ENCODE measurements at regions not wholly inside any gene's neighbourhood (a gene's known extent, or its start where the extent isn't known, plus 50 kb on each side); places are given as distances from the start of the nearest gene placed in this dataset.
"Not testable (repeated sequence)": the region's sequence is repeated elsewhere in the genome, so short reads cannot be mapped to it uniquely, and the experiment has no call there.

- Histone ChIP-seq H3K4me3 (ENCODE audit: severe bottlenecking) (no peak overlapping the region), H3K27me3 (ENCODE audit: insufficient read depth, poor library complexity, severe bottlenecking) (peaks cover 4% of the 10 kb centered on the region), H3K4me1 (ENCODE audit: insufficient read depth, poor library complexity, severe bottlenecking) (no peaks in the 10 kb centered on the region), H3K36me3 (ENCODE audit: low read depth) (no peaks in the 10 kb centered on the region), H3K9me3 (ENCODE audit: severe bottlenecking) (no peaks in the 10 kb centered on the region), H3K27ac (ENCODE audit: poor library complexity, severe bottlenecking) (no peak overlapping the region)
- no peak for DNase-seq (ENCODE audit: low spot score)
- no peak for ATAC-seq (ENCODE audit: low read depth)
- TF ChIP-seq, protein P1, sequence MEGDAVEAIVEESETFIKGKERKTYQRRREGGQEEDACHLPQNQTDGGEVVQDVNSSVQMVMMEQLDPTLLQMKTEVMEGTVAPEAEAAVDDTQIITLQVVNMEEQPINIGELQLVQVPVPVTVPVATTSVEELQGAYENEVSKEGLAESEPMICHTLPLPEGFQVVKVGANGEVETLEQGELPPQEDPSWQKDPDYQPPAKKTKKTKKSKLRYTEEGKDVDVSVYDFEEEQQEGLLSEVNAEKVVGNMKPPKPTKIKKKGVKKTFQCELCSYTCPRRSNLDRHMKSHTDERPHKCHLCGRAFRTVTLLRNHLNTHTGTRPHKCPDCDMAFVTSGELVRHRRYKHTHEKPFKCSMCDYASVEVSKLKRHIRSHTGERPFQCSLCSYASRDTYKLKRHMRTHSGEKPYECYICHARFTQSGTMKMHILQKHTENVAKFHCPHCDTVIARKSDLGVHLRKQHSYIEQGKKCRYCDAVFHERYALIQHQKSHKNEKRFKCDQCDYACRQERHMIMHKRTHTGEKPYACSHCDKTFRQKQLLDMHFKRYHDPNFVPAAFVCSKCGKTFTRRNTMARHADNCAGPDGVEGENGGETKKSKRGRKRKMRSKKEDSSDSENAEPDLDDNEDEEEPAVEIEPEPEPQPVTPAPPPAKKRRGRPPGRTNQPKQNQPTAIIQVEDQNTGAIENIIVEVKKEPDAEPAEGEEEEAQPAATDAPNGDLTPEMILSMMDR (IDR thresholded peaks at IDR 0.05; ENCODE audit: poor library complexity, severe bottlenecking) = no peak
These were observed 248.3 kb downstream of the GADD45G start for GRCh38 chr9:89853161-89853560.

- no peaks in the 10 kb centered on the region for H3K36me3 ChIP-seq (ENCODE audit: low read depth)
- DNase-seq (ENCODE audit: low spot score) = no peak
- H3K4me1 ChIP-seq (ENCODE audit: insufficient read depth, poor library complexity, severe bottlenecking) = no peaks in the 10 kb centered on the region
- no peak overlapping the region for H3K27ac ChIP-seq (ENCODE audit: poor library complexity, severe bottlenecking)
- H3K27me3 ChIP-seq (ENCODE audit: insufficient read depth, poor library complexity, severe bottlenecking) = peaks cover 4% of the 10 kb centered on the region
- H3K4me3 ChIP-seq (ENCODE audit: severe bottlenecking) = no peak overlapping the region
- no peak for ATAC-seq (ENCODE audit: low read depth)
- no peaks in the 10 kb centered on the region for H3K9me3 ChIP-seq (ENCODE audit: severe bottlenecking)
- TF ChIP-seq, protein P1 (IDR thresholded peaks at IDR 0.05; ENCODE audit: poor library complexity, severe bottlenecking) = no peak
These were observed 249.1 kb downstream of the GADD45G start for GRCh38 chr9:89853931-89854330.

GRCh38 chr9:89854715-89855475 lies 250.1 kb downstream of the GADD45G start:
- no peak overlapping the region for H3K4me3 ChIP-seq (ENCODE audit: severe bottlenecking)
- no peak overlapping the region for H3K27ac ChIP-seq (ENCODE audit: poor library complexity, severe bottlenecking)
- ATAC-seq (ENCODE audit: low read depth) (no peak), DNase-seq (ENCODE audit: low spot score) (no peak)
- H3K9me3 ChIP-seq (ENCODE audit: severe bottlenecking) = no peaks in the 10 kb centered on the region
- TF ChIP-seq, protein P1 (IDR thresholded peaks at IDR 0.05; ENCODE audit: poor library complexity, severe bottlenecking) = no peak
- no peaks in the 10 kb centered on the region for H3K4me1 ChIP-seq (ENCODE audit: insufficient read depth, poor library complexity, severe bottlenecking)
- H3K27me3 ChIP-seq (ENCODE audit: insufficient read depth, poor library complexity, severe bottlenecking) = peaks cover 4% of the 10 kb centered on the region
- no peaks in the 10 kb centered on the region for H3K36me3 ChIP-seq (ENCODE audit: low read depth)

DNA sequence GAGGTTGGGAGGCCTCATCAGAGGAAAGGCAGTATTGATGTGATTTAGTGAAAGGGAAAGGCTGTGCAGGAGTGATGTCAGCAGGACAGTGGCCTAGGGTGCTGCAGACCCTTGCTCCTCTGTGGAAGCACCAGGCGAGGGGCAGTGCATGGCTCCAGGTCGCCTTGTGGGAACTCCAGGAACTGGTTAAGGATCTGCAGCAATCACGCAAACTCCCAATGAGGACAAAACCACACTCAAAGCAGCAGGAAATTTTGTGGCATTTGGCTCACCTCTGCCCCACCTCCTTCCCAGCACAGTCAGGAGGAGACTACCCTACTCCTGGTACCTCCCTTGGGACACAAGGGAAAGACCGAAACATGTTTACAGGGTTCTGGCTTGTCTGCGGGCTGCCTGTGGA lies 251.5 kb downstream of the GADD45G start:
- not testable (repeated sequence) for H3K4me3 ChIP-seq (ENCODE audit: severe bottlenecking); H3K27me3 ChIP-seq (ENCODE audit: insufficient read depth, poor library complexity, severe bottlenecking); H3K27ac ChIP-seq (ENCODE audit: poor library complexity, severe bottlenecking); H3K36me3 ChIP-seq (ENCODE audit: low read depth); H3K4me1 ChIP-seq (ENCODE audit: insufficient read depth, poor library complexity, severe bottlenecking); DNase-seq (ENCODE audit: low spot score); ATAC-seq (ENCODE audit: low read depth); H3K9me3 ChIP-seq (ENCODE audit: severe bottlenecking)

DNA sequence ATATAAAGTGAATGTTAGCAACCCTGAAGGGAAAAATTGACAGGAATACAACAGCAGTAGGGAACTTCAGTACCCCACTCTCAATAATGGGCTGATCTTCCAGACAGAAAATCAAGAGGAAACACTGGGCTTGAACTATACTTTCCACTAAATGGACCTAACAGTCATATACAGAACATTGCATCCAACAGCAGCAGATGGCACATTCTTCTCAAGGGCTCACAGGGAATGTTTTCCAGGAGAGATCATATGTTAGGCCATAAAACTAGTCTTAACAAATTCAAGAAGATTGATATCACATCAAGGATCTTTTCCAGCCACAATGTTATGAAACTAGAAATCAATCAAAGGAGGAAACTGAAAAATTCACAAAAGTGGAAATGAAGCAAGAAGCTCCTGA lies 252.1 kb downstream of the GADD45G start:
- not testable (repeated sequence) for H3K36me3 ChIP-seq (ENCODE audit: low read depth); ATAC-seq (ENCODE audit: low read depth); H3K4me3 ChIP-seq (ENCODE audit: severe bottlenecking); H3K27me3 ChIP-seq (ENCODE audit: insufficient read depth, poor library complexity, severe bottlenecking); H3K4me1 ChIP-seq (ENCODE audit: insufficient read depth, poor library complexity, severe bottlenecking); H3K9me3 ChIP-seq (ENCODE audit: severe bottlenecking); H3K27ac ChIP-seq (ENCODE audit: poor library complexity, severe bottlenecking); DNase-seq (ENCODE audit: low spot score)

GRCh38 chr9:89859842-89860241 lies 255.0 kb downstream of the GADD45G start:
- ATAC-seq (ENCODE audit: low read depth); H3K9me3 ChIP-seq (ENCODE audit: severe bottlenecking); H3K27me3 ChIP-seq (ENCODE audit: insufficient read depth, poor library complexity, severe bottlenecking); DNase-seq (ENCODE audit: low spot score); H3K27ac ChIP-seq (ENCODE audit: poor library complexity, severe bottlenecking); H3K36me3 ChIP-seq (ENCODE audit: low read depth); H3K4me3 ChIP-seq (ENCODE audit: severe bottlenecking); H3K4me1 ChIP-seq (ENCODE audit: insufficient read depth, poor library complexity, severe bottlenecking): not testable (repeated sequence)

- H3K4me1 ChIP-seq (ENCODE audit: insufficient read depth, poor library complexity, severe bottlenecking); H3K27ac ChIP-seq (ENCODE audit: poor library complexity, severe bottlenecking); H3K36me3 ChIP-seq (ENCODE audit: low read depth); H3K27me3 ChIP-seq (ENCODE audit: insufficient read depth, poor library complexity, severe bottlenecking); H3K9me3 ChIP-seq (ENCODE audit: severe bottlenecking); H3K4me3 ChIP-seq (ENCODE audit: severe bottlenecking); ATAC-seq (ENCODE audit: low read depth); DNase-seq (ENCODE audit: low spot score): not testable (repeated sequence)
These were observed 256.6 kb downstream of the GADD45G start for GRCh38 chr9:89861371-89861770.
